Effector CD8-positive, alpha-beta T cell (primary cell): ENCODE measurements at regions not wholly inside any gene's neighbourhood (a gene's known extent, or its start where the extent isn't known, plus 50 kb on each side); places are given as distances from the start of the nearest gene placed in this dataset.
"Not testable (repeated sequence)": the region's sequence is repeated elsewhere in the genome, so short reads cannot be mapped to it uniquely, and the experiment has no call there.

Experiments used
- DNase-seq: peaks from one replicate; lab custom pipeline; 2025; lab: John Stamatoyannopoulos, UW

GRCh38 chr9:135195975-135196374, 108.5 kb downstream of the OLFM1 start:
- DNase-seq, result not testable (repeated sequence)

- no peak for DNase-seq
Measured at GRCh38 chr9:135196474-135196873, 109.0 kb downstream of the OLFM1 start.

GRCh38 chr9:135198144-135198543, 110.7 kb downstream of the OLFM1 start:
- no peak for DNase-seq

- DNase-seq, result no peak
Measured at GRCh38 chr9:135198586-135199285, 111.3 kb downstream of the OLFM1 start.

GRCh38 chr9:135199489-135199888, 112.0 kb downstream of the OLFM1 start:
- DNase-seq, result no peak

GRCh38 chr9:135201711-135202110, 114.2 kb downstream of the OLFM1 start:
- DNase-seq, result no peak

GRCh38 chr9:135204177-135204576, 116.7 kb downstream of the OLFM1 start:
- DNase-seq, result no peak

GRCh38 chr9:135209136-135209535, 121.7 kb downstream of the OLFM1 start:
- no peak for DNase-seq

- no peak for DNase-seq
Measured at GRCh38 chr9:135209852-135210251, 122.4 kb downstream of the OLFM1 start.

GRCh38 chr9:135210676-135211523, 123.4 kb downstream of the OLFM1 start:
- DNase-seq, result no peak

- DNase-seq, result no peak
Measured at GRCh38 chr9:135211524-135211890, 124.0 kb downstream of the OLFM1 start.

GRCh38 chr9:135212961-135213360, 125.5 kb downstream of the OLFM1 start:
- DNase-seq, result no peak

GRCh38 chr9:135213566-135213965, 126.1 kb downstream of the OLFM1 start:
- no peak for DNase-seq

GRCh38 chr9:135214054-135214640, 126.7 kb downstream of the OLFM1 start:
- DNase-seq, result no peak

- no peak for DNase-seq
Measured at GRCh38 chr9:135214706-135215105, 127.2 kb downstream of the OLFM1 start.

GRCh38 chr9:135215571-135216161, 128.2 kb downstream of the OLFM1 start:
- no peak for DNase-seq

- DNase-seq, result no peak
Measured at GRCh38 chr9:135216236-135216635, 128.8 kb downstream of the OLFM1 start.

- DNase-seq, result no peak
Measured at GRCh38 chr9:135216791-135217441, 129.4 kb downstream of the OLFM1 start.

- no peak for DNase-seq
Measured at GRCh38 chr9:135217836-135218235, 130.4 kb downstream of the OLFM1 start.

- no peak for DNase-seq
Measured at GRCh38 chr9:135218331-135219225, 131.1 kb downstream of the OLFM1 start.
